PFSK-1 (cell line): ENCODE measurements at regions not wholly inside any gene's neighbourhood (a gene's known extent, or its start where the extent isn't known, plus 50 kb on each side); places are given as distances from the start of the nearest gene placed in this dataset.

Source experiments
- FOXP2 ChIP-seq: optimal IDR thresholded peaks from 2 replicates; pipeline ENCODE3; 2011; ENCODE audit warnings: borderline replicate concordance, control low read depth, inconsistent platforms; ENCODE audit not compliant: insufficient read depth; ENCODE audit errors: extremely low read length, extremely low read depth
- POLR2AphosphoS5 ChIP-seq: IDR thresholded peaks from 2 replicates; pipeline ENCODE4 v1.6.1; 2012; ENCODE audit warnings: low read depth, mild to moderate bottlenecking, control low read depth, low read length, moderate library complexity
- REST ChIP-seq, 2 experiments: IDR thresholded peaks; 2 replicates each; pipeline versions ENCODE4 v1.6.1 to v1.8.0; 2011 to 2012; ENCODE audit warnings: low read depth in 2 of 2, low read length in 2 of 2, control low read depth in 1 of 2, inconsistent platforms in 1 of 2, mild to moderate bottlenecking in 1 of 2, moderate library complexity in 1 of 2; ENCODE audit not compliant: insufficient read depth in 1 of 2
- SIN3A ChIP-seq: IDR thresholded peaks from 2 replicates; pipeline ENCODE4 v1.6.1; 2012; ENCODE audit warnings: mild to moderate bottlenecking, low read length, moderate library complexity, borderline replicate concordance; ENCODE audit not compliant: insufficient read depth
- TAF1 ChIP-seq: IDR thresholded peaks from 2 replicates; pipeline ENCODE4 v1.6.1; 2012; ENCODE audit warnings: low read length, control low read depth, borderline replicate concordance; ENCODE audit not compliant: insufficient read depth

DNA sequence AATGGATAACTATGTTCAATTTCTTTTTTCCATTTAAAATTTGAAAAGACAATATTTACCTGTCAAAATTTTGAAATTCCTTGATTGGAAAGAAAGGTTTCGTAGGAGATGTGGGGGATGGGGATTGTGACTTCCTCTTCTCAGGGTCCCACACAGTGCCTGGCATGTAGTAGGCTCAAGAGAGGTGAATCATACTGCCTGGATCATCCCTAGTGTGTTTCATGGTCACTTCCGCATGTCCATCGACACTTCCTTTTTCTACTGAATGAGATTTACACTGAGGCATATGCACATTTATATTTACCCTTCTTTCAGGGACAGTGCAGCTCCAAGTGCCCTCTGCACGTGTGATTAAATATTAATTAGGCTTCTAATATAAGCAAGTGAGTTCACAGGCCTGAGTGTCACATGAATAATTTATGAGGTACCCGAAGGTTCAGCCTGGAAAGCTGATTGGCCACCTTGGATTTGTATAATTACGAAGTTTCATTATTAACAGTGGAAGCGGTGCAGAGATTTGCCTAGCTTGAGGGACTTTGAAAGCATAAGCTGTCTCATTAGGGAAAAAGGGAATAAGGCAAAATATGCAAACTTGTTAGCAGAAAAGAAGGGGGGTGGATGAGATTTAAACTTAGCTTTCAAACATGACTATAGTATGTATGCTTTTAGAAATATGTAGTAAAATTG, 177.5 kb upstream of the MMS22L start:
- no peak for TF ChIP-seq FOXP2
- TF ChIP-seq REST (IDR thresholded peaks at IDR 0.05; ENCODE audit: insufficient read depth in 1 of 2, low read depth in 2 of 2, low read length in 2 of 2), result no peak
- TF ChIP-seq SIN3A, result no peak
- TF ChIP-seq TAF1, result no peak
- TF ChIP-seq POLR2AphosphoS5, result no peak

DNA sequence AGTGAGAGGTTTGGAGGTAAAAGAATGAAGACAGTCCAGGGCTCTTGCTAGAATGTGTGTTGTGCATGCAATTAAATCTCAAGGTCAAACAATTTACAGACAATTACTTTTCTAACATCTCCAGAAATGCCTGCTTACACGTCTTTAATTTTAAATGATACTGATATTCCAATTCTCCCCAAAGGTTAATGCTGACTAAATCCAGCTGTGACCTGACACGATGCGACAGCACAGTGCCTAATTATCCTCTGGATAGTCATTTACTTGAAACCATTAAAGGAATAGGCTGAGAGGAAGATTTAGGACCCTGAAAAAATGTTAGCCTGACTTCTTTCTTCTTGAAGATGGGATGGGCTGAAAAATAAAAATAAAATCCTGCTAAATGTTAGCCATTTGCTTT, 178.2 kb upstream of the MMS22L start:
- TF ChIP-seq SIN3A, result no peak
- no peak for TF ChIP-seq TAF1
- TF ChIP-seq REST (IDR thresholded peaks at IDR 0.05; ENCODE audit: insufficient read depth in 1 of 2, low read depth in 2 of 2, low read length in 2 of 2), result no peak
- TF ChIP-seq POLR2AphosphoS5, result no peak
- no peak for TF ChIP-seq FOXP2

- no peak for TF ChIP-seq TAF1
- no peak for TF ChIP-seq SIN3A
- TF ChIP-seq POLR2AphosphoS5, result no peak
- TF ChIP-seq FOXP2, result no peak
- no peak for TF ChIP-seq REST (IDR thresholded peaks at IDR 0.05; ENCODE audit: insufficient read depth in 1 of 2, low read depth in 2 of 2, low read length in 2 of 2)
Measured at GRCh38 chr6:97462031-97462430, 179.0 kb upstream of the MMS22L start.

- TF ChIP-seq TAF1, result no peak
- TF ChIP-seq POLR2AphosphoS5, result no peak
- no peak for TF ChIP-seq FOXP2
- TF ChIP-seq REST (IDR thresholded peaks at IDR 0.05; ENCODE audit: insufficient read depth in 1 of 2, low read depth in 2 of 2, low read length in 2 of 2), result no peak
- no peak for TF ChIP-seq SIN3A
Measured at GRCh38 chr6:97462938-97463598, 180.1 kb upstream of the MMS22L start.

DNA sequence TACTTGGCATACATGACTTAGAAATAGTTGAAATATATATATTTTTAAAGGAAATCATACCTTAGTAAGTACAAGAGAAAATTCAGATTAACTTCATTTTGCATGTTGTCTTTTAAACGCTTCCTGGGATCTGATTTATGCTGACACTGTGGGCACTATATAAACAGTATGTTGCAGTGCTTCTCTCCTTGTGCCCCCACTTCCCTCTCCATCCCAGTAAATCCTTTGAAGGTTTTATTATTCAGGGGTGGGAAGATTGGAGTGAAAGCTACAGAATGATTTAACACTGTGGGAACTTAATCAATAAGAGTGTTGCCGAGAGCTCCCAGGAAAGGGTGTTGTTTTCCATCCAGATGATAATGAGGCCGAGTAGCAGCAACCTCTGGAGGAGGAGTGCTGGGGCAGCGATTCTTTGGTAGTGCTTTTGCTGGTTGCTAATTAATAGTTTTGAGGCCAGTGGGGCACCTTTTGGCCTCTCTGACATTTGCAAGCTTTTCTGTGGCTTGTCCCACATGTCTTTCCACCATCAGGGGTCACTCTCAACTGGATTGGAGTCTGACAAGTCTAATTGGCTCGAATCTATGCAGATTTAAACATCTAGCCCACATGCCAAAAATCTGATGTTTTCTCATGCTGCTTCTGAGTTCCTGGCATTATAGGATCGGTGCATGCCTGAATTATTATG, 183.0 kb upstream of the MMS22L start:
- TF ChIP-seq TAF1 (no peak), FOXP2 (no peak), REST (IDR thresholded peaks at IDR 0.05; ENCODE audit: insufficient read depth in 1 of 2, low read depth in 2 of 2, low read length in 2 of 2) (no peak), SIN3A (no peak), POLR2AphosphoS5 (no peak)
